K562 (cell line): ENCODE measurements at regions not wholly inside any gene's neighbourhood (a gene's known extent, or its start where the extent isn't known, plus 50 kb on each side); places are given as distances from the start of the nearest gene placed in this dataset.

Experiments used
- E2F3 ChIP-seq: fragments of 250-450 bp; sonication (Bioruptor Pico); IDR thresholded peaks from 2 replicates; pipeline ENCODE4 v1.4.0; 2020; ENCODE audit warnings: mild to moderate bottlenecking
- HNRNPH1 ChIP-seq: fragments of 200-400 bp; formaldehyde crosslinking; optimal IDR thresholded peaks from 2 replicates; pipeline ENCODE3; 2017; ENCODE audit warnings: low read depth, mild to moderate bottlenecking, low read length, moderate library complexity
- IRF9 ChIP-seq: fragments of 450-650 bp; IDR thresholded peaks from 2 replicates; pipeline ENCODE4 v1.6.1; 2016; ENCODE audit warnings: missing biosample characterization, missing genetic modification characterization
- MAFG ChIP-seq: fragments of 450-650 bp; conservative IDR thresholded peaks from 2 replicates; pipeline ENCODE4 v1.6.1; 2016; ENCODE audit warnings: missing genetic modification characterization, missing compliant biosample characterization
- MTF1 ChIP-seq: fragments of 250-450 bp; sonication (Bioruptor Pico); IDR thresholded peaks from 2 replicates; pipeline ENCODE4 v1.9.0; 2021; ENCODE audit warnings: moderate library complexity, mild to moderate bottlenecking, inconsistent platforms, borderline replicate concordance
- MXI1 ChIP-seq: IDR thresholded peaks from 2 replicates; pipeline ENCODE4 v1.6.1; 2011; ENCODE audit warnings: low read depth, mild to moderate bottlenecking, improper control_type of control experiment, low read length
- NR0B1 ChIP-seq: fragments of 450-650 bp; IDR thresholded peaks from one replicate; pipeline ENCODE4 v1.6.1; 2018; ENCODE audit warnings: mild to moderate bottlenecking, moderate library complexity; ENCODE audit not compliant: partially characterized antibody
- NR2C2 ChIP-seq, 2 experiments: fragments of 200-800 bp in 1 of 2; sonication (Bioruptor generic) in 1 of 2; sonication (generic) in 1 of 2; formaldehyde crosslinking in 1 of 2; IDR thresholded peaks; 2 replicates each; pipeline versions ENCODE4 v1.6.1 to v1.8.0; 2016 to 2022; ENCODE audit warnings: mild to moderate bottlenecking in 1 of 2, missing compliant biosample characterization in 1 of 2, missing genetic modification characterization in 1 of 2, missing genetic modification reagents in 1 of 2
- RAD21 ChIP-seq, 2 experiments: fragments of 250-450 bp in 1 of 2; fragments of 450-650 bp in 1 of 2; sonication (Bioruptor Pico) in 1 of 2; formaldehyde crosslinking in 1 of 2; IDR thresholded peaks in 1 of 2; conservative IDR thresholded peaks in 1 of 2; 2 replicates each; pipeline versions ENCODE4 v1.4.0 to v1.8.0; 2020 to 2022; ENCODE audit warnings: mild to moderate bottlenecking in 2 of 2, moderate library complexity in 1 of 2
- RB1 ChIP-seq: fragments of 450-650 bp; IDR thresholded peaks from 2 replicates; pipeline ENCODE4 v1.6.1; 2017; ENCODE audit warnings: low read depth, mild to moderate bottlenecking
- SLC30A9 ChIP-seq: fragments of 250-450 bp; sonication (Bioruptor Pico); IDR thresholded peaks from 2 replicates; pipeline ENCODE4 v1.8.0; 2022; ENCODE audit warnings: mild to moderate bottlenecking, moderate library complexity
- SNRNP70 ChIP-seq: fragments of 200-400 bp; formaldehyde crosslinking; optimal IDR thresholded peaks from 2 replicates; pipeline ENCODE3; 2017; ENCODE audit warnings: low read depth, low read length
- SRSF9 ChIP-seq: fragments of 200-400 bp; formaldehyde crosslinking; IDR thresholded peaks from 2 replicates; pipeline ENCODE4 v1.6.1; 2017; ENCODE audit warnings: low read depth, low read length, borderline replicate concordance
- TRIM28 ChIP-seq: fragments of 450-650 bp; IDR thresholded peaks from 2 replicates; pipeline ENCODE4 v1.6.1; 2017
- ZBTB49 ChIP-seq: sonication (generic); formaldehyde crosslinking; IDR thresholded peaks from 2 replicates; pipeline ENCODE4 v1.8.0; 2022; ENCODE audit warnings: missing genetic modification reagents, mild to moderate bottlenecking, borderline replicate concordance
- ZEB2 ChIP-seq: fragments of 450-650 bp; IDR thresholded peaks from 2 replicates; pipeline ENCODE4 v1.6.1; 2016
- ZNF445 ChIP-seq: fragments of 250-450 bp; sonication (Bioruptor Pico); IDR thresholded peaks from 2 replicates; pipeline ENCODE4 v1.4.0; 2020; ENCODE audit warnings: low read depth, mild to moderate bottlenecking, moderate library complexity
- ZNF512 ChIP-seq: IDR thresholded peaks from 2 replicates; pipeline ENCODE4 v1.6.1; 2016; ENCODE audit warnings: missing genetic modification characterization, missing compliant biosample characterization
- ZNF766 ChIP-seq: fragments of 200-800 bp; sonication (Bioruptor generic); conservative IDR thresholded peaks from 2 replicates; pipeline ENCODE4 v1.6.1; 2016; ENCODE audit warnings: missing genetic modification characterization, missing compliant biosample characterization
- TF ChIP-seq, protein P1 (sequence below): fragments of 250-450 bp; sonication (Bioruptor Pico); IDR thresholded peaks from 2 replicates; pipeline ENCODE4 v1.4.0; 2020; ENCODE audit warnings: borderline replicate concordance

GRCh38 chr9:129476821-129477611 lies 143.9 kb downstream of the C9orf50 start (continued):
- TF ChIP-seq ZBTB49 (CRISPR knock-in tag) (no peak), SRSF9 (no peak), TRIM28 (no peak), E2F3 (CRISPR knock-in tag) (no peak), SNRNP70 (no peak), MAFG (tag) (peak; percentile 99), ZNF766 (CRISPR knock-in tag) (no peak), ZNF445 (CRISPR knock-in tag) (no peak), NR2C2 (CRISPR knock-in tag; IDR thresholded peaks at IDR 0.05) (no peak), NR2C2 (tag; IDR thresholded peaks at IDR 0.05) (peak; percentile 94), SLC30A9 (CRISPR knock-in tag) (no peak), RB1 (0 out of 2 replicates have a peak, but pooled peaks have one; percentile 34), RAD21 (CRISPR knock-in tag; conservative IDR thresholded peaks at IDR 0.05 in 1 of 2, IDR thresholded peaks at IDR 0.05 in 1 of 2) (peak; percentile 10 to 36; a peak in 1 of 4 replicates), NR0B1 (no peak), IRF9 (no peak), ZNF512 (tag) (no peak), MTF1 (CRISPR knock-in tag) (no peak), MXI1 (no peak; the same call in 1 of the 2 replicates), HNRNPH1 (no peak), ZEB2 (peak; percentile 39; the same call in 1 of the 2 replicates)
- TF ChIP-seq, protein P1, sequence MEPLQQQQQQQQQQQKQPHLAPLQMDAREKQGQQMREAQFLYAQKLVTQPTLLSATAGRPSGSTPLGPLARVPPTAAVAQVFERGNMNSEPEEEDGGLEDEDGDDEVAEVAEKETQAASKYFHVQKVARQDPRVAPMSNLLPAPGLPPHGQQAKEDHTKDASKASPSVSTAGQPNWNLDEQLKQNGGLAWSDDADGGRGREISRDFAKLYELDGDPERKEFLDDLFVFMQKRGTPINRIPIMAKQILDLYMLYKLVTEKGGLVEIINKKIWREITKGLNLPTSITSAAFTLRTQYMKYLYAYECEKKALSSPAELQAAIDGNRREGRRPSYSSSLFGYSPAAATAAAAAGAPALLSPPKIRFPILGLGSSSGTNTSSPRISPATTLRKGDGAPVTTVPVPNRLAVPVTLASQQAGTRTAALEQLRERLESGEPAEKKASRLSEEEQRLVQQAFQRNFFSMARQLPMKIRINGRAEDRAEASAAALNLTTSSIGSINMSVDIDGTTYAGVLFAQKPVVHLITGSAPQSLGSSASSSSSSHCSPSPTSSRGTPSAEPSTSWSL, result no peak
